Brain microvascular endothelial cell (primary cell): ENCODE measurements at regions not wholly inside any gene's neighbourhood (a gene's known extent, or its start where the extent isn't known, plus 50 kb on each side); places are given as distances from the start of the nearest gene placed in this dataset.

ENCODE experiments used
- DNase-seq: peaks from one replicate; pipeline ENCODE4 v3.0.0-alpha.2; 2020
- H3K27ac ChIP-seq: fragments of 250-450 bp; sonication (Bioruptor Pico); 2 replicates; pipeline ENCODE4 v1.5.1; 2020; ENCODE audit warnings: mild to moderate bottlenecking, moderate library complexity
- H3K27me3 ChIP-seq: fragments of 250-450 bp; sonication (Bioruptor Pico); replicated peaks from 2 replicates; pipeline ENCODE4 v1.5.1; 2020; ENCODE audit warnings: mild to moderate bottlenecking
- H3K36me3 ChIP-seq: fragments of 250-450 bp; sonication (Bioruptor Pico); replicated peaks from 2 replicates; pipeline ENCODE4 v1.5.1; 2020; ENCODE audit warnings: mild to moderate bottlenecking
- H3K4me3 ChIP-seq: 2 replicates; pipeline ENCODE4 v1.5.1; 2011; ENCODE audit warnings: low read depth, mild to moderate bottlenecking, control low read depth, low read length, moderate library complexity
- CTCF ChIP-seq: IDR thresholded peaks from 2 replicates; pipeline ENCODE4 v1.5.1; 2011; ENCODE audit warnings: low read depth, mild to moderate bottlenecking, moderate library complexity, low read length, control low read depth, inconsistent platforms; ENCODE audit errors: missing control alignments
- in situ Hi-C: cut with HindIII; loops from 2 replicates; pipeline ENCODE4 v1.10.0; 2017; ENCODE audit warnings: low sequenced_read_pairs, low pct_ligation_motif_present

DNA sequence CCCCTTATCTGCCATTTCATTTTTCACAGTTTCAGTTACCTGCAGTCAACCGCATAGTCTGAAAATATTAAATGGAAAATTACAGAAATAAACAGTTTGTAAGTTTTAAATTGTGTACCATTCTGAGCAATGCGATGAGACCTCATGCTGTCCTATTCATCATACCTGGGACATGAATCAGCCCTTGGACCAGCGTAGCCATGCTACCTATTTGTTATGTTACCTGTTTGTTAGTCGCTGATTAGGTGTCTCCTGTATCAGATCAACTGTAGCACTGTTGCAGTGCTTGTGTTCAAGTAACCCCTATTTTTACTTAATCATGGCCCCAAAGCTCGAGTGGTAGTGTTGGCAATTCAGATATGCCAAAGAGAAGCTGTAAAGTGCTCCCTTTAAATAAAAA is 492.2 kb upstream of the AADAT start:
- no peak overlapping the region for H3K4me3 ChIP-seq
- H3K27ac ChIP-seq = no peak overlapping the region
- in situ Hi-C loops = no loop called here
- H3K27me3 ChIP-seq = no peaks in the 10 kb centered on the region
- no peak for DNase-seq
- H3K36me3 ChIP-seq = no peaks in the 10 kb centered on the region
- TF ChIP-seq CTCF = no peak

DNA sequence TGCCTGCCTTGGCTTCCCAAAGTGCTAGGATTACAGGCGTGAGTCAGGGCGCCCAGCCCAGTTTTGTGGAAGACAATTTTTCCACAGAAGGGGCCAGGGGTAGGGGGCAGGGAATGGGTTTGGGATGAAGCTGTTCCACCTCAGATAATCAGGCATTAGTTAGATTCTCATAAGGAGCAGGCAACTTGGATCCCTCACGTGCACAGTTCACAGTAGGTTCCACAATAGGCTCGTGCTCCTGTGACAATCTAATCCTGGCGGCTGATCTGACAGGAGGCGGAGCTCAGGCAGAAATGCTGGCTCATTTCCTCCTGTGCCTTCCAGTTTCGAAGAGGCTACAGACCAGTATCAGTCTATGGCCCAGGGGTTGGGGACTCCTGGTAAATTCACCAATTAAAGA is 491.6 kb upstream of the AADAT start:
- Histone ChIP-seq H3K36me3 (no peaks in the 10 kb centered on the region), H3K4me3 (no peak overlapping the region), H3K27ac (no peak overlapping the region), H3K27me3 (no peaks in the 10 kb centered on the region)
- TF ChIP-seq CTCF = no peak
- in situ Hi-C loops = no loop called here
- DNase-seq = no peak

GRCh38 chr4:170580651-170581050 is 490.9 kb upstream of the AADAT start:
- no peak for DNase-seq
- no peaks in the 10 kb centered on the region for H3K36me3 ChIP-seq
- in situ Hi-C loops = no loop called here
- no peak for TF ChIP-seq CTCF
- no peaks in the 10 kb centered on the region for H3K27me3 ChIP-seq
- H3K27ac ChIP-seq = no peak overlapping the region
- H3K4me3 ChIP-seq = no peak overlapping the region

GRCh38 chr4:170538821-170539473 is 449.2 kb upstream of the AADAT start:
- no peaks in the 10 kb centered on the region for H3K36me3 ChIP-seq
- in situ Hi-C loops = no loop called here
- H3K4me3 ChIP-seq = no peak overlapping the region
- no peak overlapping the region for H3K27ac ChIP-seq
- DNase-seq = no peak
- no peak for TF ChIP-seq CTCF
- H3K27me3 ChIP-seq = no peaks in the 10 kb centered on the region

DNA sequence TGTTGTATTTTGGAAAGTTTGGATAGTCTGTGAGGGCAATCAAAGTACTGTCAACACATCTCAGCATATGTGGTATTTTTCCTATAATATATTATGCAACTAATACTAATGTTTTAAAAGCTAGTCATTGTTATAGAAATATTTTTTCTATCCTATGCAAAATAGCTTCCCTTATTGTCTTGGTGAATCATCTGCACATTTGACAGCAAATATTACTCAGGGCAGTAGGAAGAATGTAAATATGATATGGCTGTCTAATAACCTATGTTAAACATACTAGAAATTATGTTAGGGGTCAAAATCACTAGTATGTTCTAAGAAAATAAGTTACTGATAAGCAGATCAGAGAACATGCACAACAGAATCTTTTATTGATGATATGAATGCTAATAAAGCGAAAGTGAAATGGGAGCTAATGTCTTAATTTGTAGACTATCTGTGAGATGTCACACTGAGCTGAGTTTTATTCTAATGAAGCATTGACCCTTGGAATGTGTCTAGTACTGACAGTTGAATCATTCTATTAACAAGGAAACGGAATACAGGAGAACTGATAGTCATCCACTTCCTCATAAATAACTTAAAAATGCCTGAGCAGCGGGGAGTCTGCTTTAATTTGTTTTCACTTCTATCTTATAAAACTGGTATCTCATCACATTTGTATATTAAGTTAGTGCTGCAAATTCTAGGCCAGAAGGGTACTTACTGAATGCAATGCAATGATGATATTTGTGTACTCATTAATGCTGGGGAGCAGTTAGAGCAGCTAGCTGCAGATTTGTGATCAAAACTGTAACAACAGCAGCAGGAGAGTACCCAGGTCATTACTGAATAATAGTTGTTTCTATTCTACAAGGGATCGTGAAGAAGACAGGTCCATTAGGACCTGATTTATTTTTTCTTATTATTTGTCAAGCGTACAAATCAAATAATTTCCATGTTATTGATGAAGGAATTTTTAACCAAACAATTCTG is 440.3 kb upstream of the AADAT start:
- TF ChIP-seq CTCF = no peak

More for the DNA sequence above, 440.3 kb upstream of the AADAT start:
- H3K27ac ChIP-seq = no peak overlapping the region
- H3K27me3 ChIP-seq = no peaks in the 10 kb centered on the region
- no peak overlapping the region for H3K4me3 ChIP-seq
- peak; percentile 5 for DNase-seq
- in situ Hi-C loops = no loop called here
- no peaks in the 10 kb centered on the region for H3K36me3 ChIP-seq
